HL-60 (cell line): ENCODE measurements at regions not wholly inside any gene's neighbourhood (a gene's known extent, or its start where the extent isn't known, plus 50 kb on each side); places are given as distances from the start of the nearest gene placed in this dataset.

Experiments
- DNase-seq, 2 experiments: peaks; one replicate each; pipeline ENCODE4 v3.0.0-alpha.2; 2010 to 2020; ENCODE audit warnings: low read depth in 1 of 2, low spot score in 1 of 2
- H3K27ac ChIP-seq: fragments of 250-450 bp; sonication (Bioruptor Pico); replicated peaks from 2 replicates; pipeline ENCODE4 v1.5.1; 2020; ENCODE audit warnings: mild to moderate bottlenecking, moderate library complexity
- H3K27me3 ChIP-seq: fragments of 250-450 bp; sonication (Bioruptor Pico); 2 replicates; pipeline ENCODE4 v1.5.1; 2021; ENCODE audit warnings: mild to moderate bottlenecking, moderate library complexity; ENCODE audit not compliant: insufficient read depth, poor library complexity, severe bottlenecking
- H3K4me3 ChIP-seq: replicated peaks from 2 replicates; pipeline ENCODE4 v1.5.1; 2011; ENCODE audit warnings: mild to moderate bottlenecking, control low read depth, low read length; ENCODE audit not compliant: insufficient read depth
- GABPA ChIP-seq: IDR thresholded peaks from 2 replicates; pipeline ENCODE4 v1.6.1; 2012; ENCODE audit warnings: low read depth
- POLR2AphosphoS5 ChIP-seq: IDR thresholded peaks from 2 replicates; pipeline ENCODE4 v1.6.1; 2012; ENCODE audit warnings: low read depth
- SPI1 ChIP-seq: IDR thresholded peaks from 2 replicates; pipeline ENCODE4 v1.6.1; 2012; ENCODE audit warnings: low read depth, mild to moderate bottlenecking, borderline replicate concordance
- TF ChIP-seq, protein P1 (sequence below): IDR thresholded peaks from 2 replicates; pipeline ENCODE4 v1.6.1; 2012; ENCODE audit warnings: low read depth; ENCODE audit not compliant: insufficient replicate concordance
- TF ChIP-seq, protein P2 (sequence below): IDR thresholded peaks from one replicate; pipeline ENCODE4 v1.5.1; 2011; ENCODE audit warnings: low read length, control low read depth, inconsistent platforms; ENCODE audit not compliant: insufficient read depth

DNA sequence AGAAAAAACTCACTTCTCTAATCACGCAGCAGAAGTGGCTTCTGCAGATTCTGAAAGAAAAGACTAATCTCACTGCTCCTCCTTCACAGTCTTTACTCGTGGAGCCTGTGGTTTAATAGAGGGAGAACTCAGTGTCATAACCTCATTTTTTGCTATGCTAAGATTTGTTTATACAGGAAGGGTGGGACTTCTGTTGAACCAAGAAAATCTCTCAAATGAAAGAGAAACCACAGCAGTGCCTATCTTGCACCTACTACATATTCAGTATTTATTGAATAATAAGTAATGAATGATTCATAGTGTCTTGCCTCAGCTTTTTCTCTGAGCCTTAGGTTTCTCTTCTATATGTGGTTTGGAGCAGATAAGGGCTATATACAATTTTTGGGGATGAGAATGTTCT lies 136.1 kb upstream of the DMAC1 start:
- Histone ChIP-seq H3K4me3 (no peak overlapping the region), H3K27me3 (no peaks in the 10 kb centered on the region), H3K27ac (no peak overlapping the region)
- no peak for DNase-seq
- TF ChIP-seq POLR2AphosphoS5 (no peak), SPI1 (no peak), GABPA (no peak)
- TF ChIP-seq, protein P1, sequence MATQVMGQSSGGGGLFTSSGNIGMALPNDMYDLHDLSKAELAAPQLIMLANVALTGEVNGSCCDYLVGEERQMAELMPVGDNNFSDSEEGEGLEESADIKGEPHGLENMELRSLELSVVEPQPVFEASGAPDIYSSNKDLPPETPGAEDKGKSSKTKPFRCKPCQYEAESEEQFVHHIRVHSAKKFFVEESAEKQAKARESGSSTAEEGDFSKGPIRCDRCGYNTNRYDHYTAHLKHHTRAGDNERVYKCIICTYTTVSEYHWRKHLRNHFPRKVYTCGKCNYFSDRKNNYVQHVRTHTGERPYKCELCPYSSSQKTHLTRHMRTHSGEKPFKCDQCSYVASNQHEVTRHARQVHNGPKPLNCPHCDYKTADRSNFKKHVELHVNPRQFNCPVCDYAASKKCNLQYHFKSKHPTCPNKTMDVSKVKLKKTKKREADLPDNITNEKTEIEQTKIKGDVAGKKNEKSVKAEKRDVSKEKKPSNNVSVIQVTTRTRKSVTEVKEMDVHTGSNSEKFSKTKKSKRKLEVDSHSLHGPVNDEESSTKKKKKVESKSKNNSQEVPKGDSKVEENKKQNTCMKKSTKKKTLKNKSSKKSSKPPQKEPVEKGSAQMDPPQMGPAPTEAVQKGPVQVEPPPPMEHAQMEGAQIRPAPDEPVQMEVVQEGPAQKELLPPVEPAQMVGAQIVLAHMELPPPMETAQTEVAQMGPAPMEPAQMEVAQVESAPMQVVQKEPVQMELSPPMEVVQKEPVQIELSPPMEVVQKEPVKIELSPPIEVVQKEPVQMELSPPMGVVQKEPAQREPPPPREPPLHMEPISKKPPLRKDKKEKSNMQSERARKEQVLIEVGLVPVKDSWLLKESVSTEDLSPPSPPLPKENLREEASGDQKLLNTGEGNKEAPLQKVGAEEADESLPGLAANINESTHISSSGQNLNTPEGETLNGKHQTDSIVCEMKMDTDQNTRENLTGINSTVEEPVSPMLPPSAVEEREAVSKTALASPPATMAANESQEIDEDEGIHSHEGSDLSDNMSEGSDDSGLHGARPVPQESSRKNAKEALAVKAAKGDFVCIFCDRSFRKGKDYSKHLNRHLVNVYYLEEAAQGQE = no peak
- TF ChIP-seq, protein P2, sequence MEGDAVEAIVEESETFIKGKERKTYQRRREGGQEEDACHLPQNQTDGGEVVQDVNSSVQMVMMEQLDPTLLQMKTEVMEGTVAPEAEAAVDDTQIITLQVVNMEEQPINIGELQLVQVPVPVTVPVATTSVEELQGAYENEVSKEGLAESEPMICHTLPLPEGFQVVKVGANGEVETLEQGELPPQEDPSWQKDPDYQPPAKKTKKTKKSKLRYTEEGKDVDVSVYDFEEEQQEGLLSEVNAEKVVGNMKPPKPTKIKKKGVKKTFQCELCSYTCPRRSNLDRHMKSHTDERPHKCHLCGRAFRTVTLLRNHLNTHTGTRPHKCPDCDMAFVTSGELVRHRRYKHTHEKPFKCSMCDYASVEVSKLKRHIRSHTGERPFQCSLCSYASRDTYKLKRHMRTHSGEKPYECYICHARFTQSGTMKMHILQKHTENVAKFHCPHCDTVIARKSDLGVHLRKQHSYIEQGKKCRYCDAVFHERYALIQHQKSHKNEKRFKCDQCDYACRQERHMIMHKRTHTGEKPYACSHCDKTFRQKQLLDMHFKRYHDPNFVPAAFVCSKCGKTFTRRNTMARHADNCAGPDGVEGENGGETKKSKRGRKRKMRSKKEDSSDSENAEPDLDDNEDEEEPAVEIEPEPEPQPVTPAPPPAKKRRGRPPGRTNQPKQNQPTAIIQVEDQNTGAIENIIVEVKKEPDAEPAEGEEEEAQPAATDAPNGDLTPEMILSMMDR = no peak

DNA sequence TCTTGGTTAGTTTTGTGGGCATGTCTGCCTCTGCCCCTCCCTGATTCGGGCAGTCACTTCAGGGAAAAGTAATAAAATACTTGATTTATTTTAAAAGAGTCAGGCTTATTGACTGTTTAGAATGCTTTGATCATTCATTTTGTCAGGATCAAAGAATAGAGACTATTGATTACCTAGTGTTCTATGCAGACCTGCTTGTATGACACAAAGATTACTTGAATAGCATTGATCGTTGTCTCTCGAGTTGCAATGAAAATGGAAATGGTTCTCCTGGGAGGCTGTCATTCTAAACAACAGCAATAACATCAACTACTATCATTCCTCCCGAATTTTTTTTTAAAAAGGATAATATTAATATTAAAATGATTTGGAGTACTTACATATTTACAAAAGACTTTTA lies 133.2 kb upstream of the DMAC1 start:
- Histone ChIP-seq H3K4me3 (no peak overlapping the region), H3K27ac (no peak overlapping the region), H3K27me3 (no peaks in the 10 kb centered on the region)
- TF ChIP-seq, protein P1 = no peak
- no peak for TF ChIP-seq POLR2AphosphoS5
- no peak for TF ChIP-seq GABPA
- DNase-seq = no peak

DNA sequence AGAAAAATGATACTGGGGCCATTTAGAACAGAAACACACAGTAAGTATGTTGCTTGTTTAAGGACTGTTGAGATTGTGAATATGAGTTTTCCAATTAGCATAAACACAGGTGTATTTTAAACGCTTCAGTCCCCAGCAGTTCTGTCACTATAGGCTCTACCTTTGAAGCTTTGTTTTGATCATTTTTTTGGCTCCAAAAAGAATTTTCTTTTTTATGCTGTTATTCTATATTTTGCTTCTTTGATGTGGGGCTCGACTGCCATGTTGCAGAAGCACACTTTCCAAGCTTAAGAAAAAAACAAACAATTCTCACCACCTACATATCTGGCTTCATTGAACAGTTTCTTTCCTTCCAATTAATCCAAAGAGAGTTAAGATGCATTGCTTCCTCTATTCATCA lies 131.0 kb upstream of the DMAC1 start:
- Histone ChIP-seq H3K27me3 (no peaks in the 10 kb centered on the region), H3K4me3 (no peak overlapping the region), H3K27ac (no peak overlapping the region)
- no peak for TF ChIP-seq GABPA
- TF ChIP-seq SPI1 = no peak
- TF ChIP-seq, protein P1 = no peak
- TF ChIP-seq POLR2AphosphoS5 = no peak
- TF ChIP-seq, protein P2 = no peak
- no peak for DNase-seq

DNA sequence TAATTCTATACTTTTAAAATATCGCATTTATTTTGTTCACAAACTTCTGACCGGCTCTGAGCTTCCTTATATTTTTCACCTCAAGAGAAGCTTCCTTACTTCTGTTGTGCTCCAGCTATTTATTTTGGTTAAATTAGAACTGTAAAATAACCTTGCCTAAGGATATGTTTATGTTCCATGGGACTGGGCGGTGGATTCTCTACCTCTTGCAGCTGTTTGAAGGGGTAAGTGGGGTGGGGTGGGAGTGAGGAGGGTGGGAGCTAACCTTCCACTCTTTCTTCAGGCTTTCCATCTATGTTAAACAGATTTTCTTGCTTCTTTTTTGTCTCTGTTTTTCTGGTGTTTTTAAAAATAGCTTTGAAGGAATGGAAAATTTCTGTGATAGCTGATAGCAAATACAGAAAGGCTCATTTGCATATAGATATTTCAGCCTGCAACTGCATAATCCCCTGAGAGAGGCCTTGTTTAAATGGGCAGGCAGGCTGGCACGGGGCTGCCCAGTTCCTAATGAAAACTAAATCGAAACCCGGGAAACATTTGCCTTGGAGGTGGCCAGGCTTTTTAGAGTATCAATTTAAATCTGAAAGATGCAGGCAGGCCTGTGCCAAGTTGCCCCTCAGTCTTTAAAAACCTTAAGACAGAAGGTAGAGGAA lies 122.1 kb upstream of the DMAC1 start:
- Histone ChIP-seq H3K4me3 (no peak overlapping the region), H3K27me3 (no peaks in the 10 kb centered on the region), H3K27ac (no peak overlapping the region)
- DNase-seq = no peak
- TF ChIP-seq, protein P2 = no peak
- no peak for TF ChIP-seq POLR2AphosphoS5
- no peak for TF ChIP-seq GABPA
- no peak for TF ChIP-seq SPI1
- TF ChIP-seq, protein P1 = no peak
